Keratinocyte (primary cell): ENCODE measurements at regions not wholly inside any gene's neighbourhood (a gene's known extent, or its start where the extent isn't known, plus 50 kb on each side); places are given as distances from the start of the nearest gene placed in this dataset.

Experiments used
- CTCF ChIP-seq, 3 experiments: IDR thresholded peaks in 1 of 3; conservative IDR thresholded peaks in 1 of 3; optimal IDR thresholded peaks in 1 of 3; 2 replicates in 2 of 3; 3 replicates in 1 of 3; pipeline versions ENCODE3 to v1.5.1; 2011; ENCODE audit warnings: low read length in 3 of 3, mild to moderate bottlenecking in 3 of 3, moderate library complexity in 2 of 3, control low read depth in 1 of 3, inconsistent platforms in 1 of 3; ENCODE audit not compliant: insufficient read depth in 2 of 3; ENCODE audit errors: extremely low read depth in 1 of 3
- EZH2 ChIP-seq: IDR thresholded peaks from one replicate; pipeline ENCODE4 v1.6.1; 2012; ENCODE audit warnings: inconsistent platforms, mild to moderate bottlenecking, low read length, moderate library complexity

GRCh38 chr6:15714658-15715057, 51.8 kb upstream of the DTNBP1 start:
- TF ChIP-seq CTCF (optimal IDR thresholded peaks at IDR 0.05 in 1 of 3, IDR thresholded peaks at IDR 0.05 in 1 of 3, conservative IDR thresholded peaks at IDR 0.05 in 1 of 3; ENCODE audit: extremely low read depth in 1 of 3, insufficient read depth in 2 of 3, low read length in 3 of 3) (no peak), EZH2 (no peak)
